ENCODE measurements at regions not wholly inside any gene's neighbourhood (a gene's known extent, or its start where the extent isn't known, plus 50 kb on each side); places are given as distances from the start of the nearest gene placed in this dataset.
"Not testable (repeated sequence)": the region's sequence is repeated elsewhere in the genome, so short reads cannot be mapped to it uniquely, and the experiment has no call there.

DNA sequence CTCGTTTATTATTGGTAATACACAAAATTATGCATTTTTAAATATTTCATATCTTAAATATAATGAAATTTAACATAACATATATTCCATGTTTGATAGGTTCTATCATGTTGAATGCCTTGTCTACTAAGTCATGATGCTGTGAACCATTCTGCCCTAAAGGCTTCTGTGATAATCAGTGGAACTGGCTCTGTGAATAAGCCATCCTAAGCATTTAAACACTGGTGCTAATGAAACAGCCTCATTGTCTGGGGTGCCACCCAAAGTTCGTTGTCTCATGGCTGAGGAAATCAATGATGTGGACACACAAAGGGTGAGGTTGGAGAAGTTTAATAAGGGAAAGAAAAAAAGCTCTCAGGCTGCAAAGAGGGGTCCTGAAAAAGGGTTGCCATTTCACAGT, 264.7 kb upstream of the ZRANB2 start:
- H3K27ac ChIP-seq = no peak overlapping the region
- DNase-seq (ENCODE audit: low read depth, low spot score) = no peak

DNA sequence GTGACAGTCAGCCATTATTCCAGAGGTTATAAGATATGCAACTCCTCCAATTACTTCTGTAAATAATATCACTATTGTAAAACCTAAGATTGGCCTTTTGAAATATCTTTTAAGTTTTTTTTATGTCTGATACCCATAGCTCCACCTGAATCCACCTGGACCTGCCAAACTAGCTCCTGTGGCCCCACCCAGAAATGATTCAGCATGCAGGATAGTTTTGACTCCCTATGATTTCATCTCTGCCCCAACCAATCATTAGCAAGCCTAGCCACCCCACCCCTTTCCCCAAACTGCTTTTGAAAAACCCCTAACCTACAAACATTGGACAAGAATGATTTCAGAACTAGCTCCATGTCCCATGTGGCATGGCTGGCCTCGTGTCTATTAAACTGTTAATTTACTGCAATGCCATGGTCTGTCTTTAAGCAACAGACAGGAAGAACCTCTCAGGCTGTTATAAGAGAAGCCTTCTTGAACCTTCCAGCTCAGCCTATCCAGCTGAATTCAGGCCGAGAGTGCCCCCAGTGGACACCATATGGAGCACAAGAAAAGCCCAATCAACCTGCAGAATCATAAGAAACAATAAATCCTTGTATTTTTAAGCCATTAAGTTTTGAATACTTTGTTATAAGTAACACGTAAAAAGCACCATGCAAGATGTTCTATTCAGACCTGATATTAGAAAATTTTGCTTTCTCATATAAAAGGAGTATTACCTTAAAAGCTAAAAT, 263.0 kb upstream of the ZRANB2 start:
- peak; percentile 33 for DNase-seq (ENCODE audit: low read depth, low spot score)
- H3K27ac ChIP-seq = no peak overlapping the region

GRCh38 chr1:71339238-71339637, 258.4 kb upstream of the ZRANB2 start:
- H3K27ac ChIP-seq = no peak overlapping the region
- no peak for DNase-seq (ENCODE audit: low read depth, low spot score)

DNA sequence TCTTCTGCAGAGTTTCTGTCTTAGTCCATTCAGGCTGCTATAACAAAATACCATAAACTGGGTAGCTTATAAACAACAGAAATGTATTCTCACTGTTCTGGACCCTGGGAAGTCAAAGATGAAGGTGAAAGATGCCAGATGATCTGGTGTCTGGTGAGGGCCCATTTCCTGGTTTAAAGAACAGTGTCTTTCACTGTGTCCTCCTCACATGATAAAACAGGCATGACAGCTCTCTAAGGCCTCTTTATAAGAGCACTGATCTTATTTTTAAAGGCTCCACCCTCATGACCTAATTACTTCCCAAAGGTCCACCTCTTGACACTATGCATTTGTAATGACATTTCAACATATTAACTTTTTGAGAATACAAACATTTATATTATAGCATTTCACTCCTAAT, 250.2 kb upstream of the ZRANB2 start:
- DNase-seq (ENCODE audit: low read depth, low spot score) = no peak
- no peak overlapping the region for H3K27ac ChIP-seq

GRCh38 chr1:71324671-71325267, 243.9 kb upstream of the ZRANB2 start:
- H3K27ac ChIP-seq = no peak overlapping the region
- no peak for DNase-seq (ENCODE audit: low read depth, low spot score)

DNA sequence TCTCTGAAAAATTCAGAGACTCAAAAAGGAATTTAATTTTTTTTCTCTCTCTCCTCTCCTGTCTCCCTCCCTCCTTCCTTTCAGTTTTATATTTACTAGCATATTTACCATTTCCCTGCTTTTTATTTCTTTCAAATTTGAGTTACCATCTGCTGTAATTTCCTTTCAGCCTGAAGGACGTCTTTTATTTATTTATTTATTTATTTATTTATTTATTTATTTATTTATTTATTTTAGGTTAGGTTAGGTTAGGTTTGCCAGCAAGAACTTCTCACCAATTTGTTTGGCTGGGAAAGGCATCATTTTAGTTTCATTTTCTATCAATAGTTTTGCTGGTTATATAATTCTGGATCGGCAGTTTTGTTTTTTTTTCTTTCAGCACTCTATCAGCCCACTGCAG, 231.7 kb upstream of the ZRANB2 start:
- H3K27ac ChIP-seq = no peak overlapping the region
- DNase-seq (ENCODE audit: low read depth, low spot score) = no peak

DNA sequence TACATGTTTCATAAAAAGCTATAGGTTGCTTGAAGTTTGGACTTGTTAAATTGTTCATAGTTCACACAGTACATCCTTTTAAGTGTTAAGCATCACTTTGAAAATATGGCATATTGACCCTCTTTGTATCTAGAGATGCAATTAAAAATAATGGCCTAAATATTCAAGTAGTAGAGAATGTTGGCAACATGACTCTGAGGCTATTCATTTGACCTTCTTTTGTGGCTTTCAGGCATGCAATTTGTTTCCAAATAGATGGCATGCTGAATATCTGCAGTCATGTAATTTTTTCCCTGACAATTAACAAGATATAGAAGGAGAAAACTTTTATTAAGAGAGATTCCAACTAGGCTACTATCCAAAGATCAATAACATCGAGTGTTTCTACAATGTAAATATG, 230.5 kb upstream of the ZRANB2 start:
- DNase-seq (ENCODE audit: low read depth, low spot score) = no peak
- no peak overlapping the region for H3K27ac ChIP-seq

GRCh38 chr1:71307451-71307850, 226.6 kb upstream of the ZRANB2 start:
- no peak overlapping the region for H3K27ac ChIP-seq

GRCh38 chr1:71304125-71304524, 223.3 kb upstream of the ZRANB2 start:
- DNase-seq (ENCODE audit: low read depth, low spot score) = no peak
- H3K27ac ChIP-seq = peak overlapping the region; percentile 20

More at GRCh38 chr1:71307451-71307850, 226.6 kb upstream of the ZRANB2 start:
- peak; percentile 26 for DNase-seq (ENCODE audit: low read depth, low spot score)

DNA sequence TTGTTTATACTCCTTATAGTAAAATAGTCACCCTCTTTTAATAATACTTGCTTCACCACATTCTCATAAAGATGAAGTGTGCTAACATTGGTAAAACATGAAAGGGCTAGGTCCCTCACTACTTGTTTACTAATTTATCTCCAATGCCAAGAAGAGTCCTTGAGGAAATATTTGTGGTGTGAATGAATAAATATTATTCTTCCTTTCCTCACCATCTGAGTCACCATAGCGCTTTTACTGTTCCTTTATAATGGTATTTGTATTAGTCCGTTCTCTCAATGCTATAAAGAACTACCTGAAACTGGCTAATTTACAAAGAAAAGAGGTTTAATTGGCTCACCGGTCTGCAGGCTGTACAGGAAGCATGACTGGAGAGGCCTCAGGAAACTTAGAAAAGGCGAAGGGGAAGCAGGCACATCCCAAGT, 222.8 kb upstream of the ZRANB2 start:
- DNase-seq (ENCODE audit: low read depth, low spot score) = peak; percentile 55
- peak overlapping the region; percentile 20 for H3K27ac ChIP-seq

DNA sequence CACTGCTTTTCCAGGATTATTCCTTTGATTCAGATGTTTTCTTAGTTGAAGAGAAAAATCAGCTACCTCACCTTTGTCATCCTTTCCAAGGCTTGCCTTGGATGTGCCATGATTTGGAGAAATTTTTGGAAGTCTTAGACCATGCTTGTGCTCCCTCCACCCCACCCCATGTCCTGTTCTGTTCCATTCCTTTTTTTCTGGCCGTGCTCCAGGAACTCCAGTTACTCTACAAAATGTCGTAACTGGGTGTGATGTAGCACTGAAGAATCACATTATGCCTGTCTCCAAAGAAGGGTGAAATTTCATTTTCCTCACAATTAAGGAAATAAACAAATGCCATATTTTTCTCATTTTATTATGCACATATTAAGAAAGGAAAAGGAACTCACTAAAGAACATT, 217.8 kb upstream of the ZRANB2 start:
- no peak overlapping the region for H3K27ac ChIP-seq
- DNase-seq (ENCODE audit: low read depth, low spot score) = no peak

DNA sequence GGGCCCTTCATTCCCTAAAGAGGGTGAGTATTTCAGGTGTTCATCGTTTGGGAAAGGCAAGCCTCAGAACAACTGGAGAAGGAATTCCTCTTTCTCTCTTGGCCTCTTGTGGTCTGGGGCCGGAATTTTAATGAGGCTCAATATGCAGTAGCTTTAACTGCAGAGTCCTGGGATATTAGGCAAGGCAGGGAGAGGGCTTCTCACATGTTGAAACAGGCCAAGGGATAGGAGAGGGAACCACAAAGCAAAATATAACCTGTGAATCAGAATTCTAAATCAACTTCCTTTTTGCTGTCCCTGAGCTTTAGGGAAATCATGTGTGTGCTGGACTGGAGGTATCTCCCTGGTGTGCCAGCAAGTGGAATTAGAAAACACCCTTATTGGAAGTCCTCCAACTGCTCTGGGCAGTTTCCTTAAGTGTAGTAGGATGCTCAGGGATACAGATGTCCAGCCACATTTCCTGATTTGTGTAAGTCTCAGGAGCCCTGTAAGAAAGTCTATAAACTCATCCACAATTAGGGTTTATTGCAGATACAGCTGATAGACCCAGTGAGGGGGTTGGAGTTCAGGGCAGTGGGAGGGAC, 215.8 kb upstream of the ZRANB2 start:
- H3K27ac ChIP-seq = no peak overlapping the region
- DNase-seq (ENCODE audit: low read depth, low spot score) = no peak

- no peak for DNase-seq (ENCODE audit: low read depth, low spot score)
- H3K27ac ChIP-seq = no peak overlapping the region
These were observed 214.5 kb upstream of the ZRANB2 start for GRCh38 chr1:71295350-71295749.

DNA sequence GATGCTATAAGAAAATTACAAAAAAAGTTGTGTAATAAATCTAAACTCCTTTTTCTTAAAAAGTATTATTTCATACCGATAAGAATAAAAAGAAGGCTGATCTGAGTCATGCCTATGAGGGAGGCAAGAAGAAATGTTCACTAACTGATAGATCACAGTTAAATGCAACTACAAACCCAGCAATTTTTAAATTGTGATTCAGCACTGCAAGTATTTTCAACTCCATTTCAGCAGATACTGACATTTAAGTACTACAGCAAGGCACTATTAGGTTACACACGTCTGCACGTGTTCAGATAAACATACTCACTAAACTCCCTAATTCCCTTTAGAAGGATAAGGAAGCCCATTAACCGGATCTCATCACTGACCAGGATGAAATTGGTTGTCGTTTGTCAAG, 213.3 kb upstream of the ZRANB2 start:
- DNase-seq (ENCODE audit: low read depth, low spot score) = no peak
- H3K27ac ChIP-seq = no peak overlapping the region

GRCh38 chr1:71292203-71292602, 211.4 kb upstream of the ZRANB2 start:
- no peak for DNase-seq (ENCODE audit: low read depth, low spot score)
- H3K27ac ChIP-seq = no peak overlapping the region

- not testable (repeated sequence) for DNase-seq (ENCODE audit: low read depth, low spot score); H3K27ac ChIP-seq
These were observed 209.8 kb upstream of the ZRANB2 start for GRCh38 chr1:71290506-71291237.

- peak overlapping the region; percentile 39 for H3K27ac ChIP-seq
- DNase-seq (ENCODE audit: low read depth, low spot score) = peak; percentile 60
These were observed 204.7 kb upstream of the ZRANB2 start for GRCh38 chr1:71285529-71285928.

- no peak for DNase-seq (ENCODE audit: low read depth, low spot score)
- H3K27ac ChIP-seq = no peak overlapping the region
These were observed 195.6 kb upstream of the ZRANB2 start for GRCh38 chr1:71276466-71276865.

- H3K27ac ChIP-seq = no peak overlapping the region
- DNase-seq (ENCODE audit: low read depth, low spot score) = no peak
These were observed 192.5 kb upstream of the ZRANB2 start for GRCh38 chr1:71273334-71273733.

- H3K27ac ChIP-seq = no peak overlapping the region
- DNase-seq (ENCODE audit: low read depth, low spot score) = no peak
These were observed 189.6 kb upstream of the ZRANB2 start for GRCh38 chr1:71270394-71270915.

GRCh38 chr1:71269818-71270217, 189.0 kb upstream of the ZRANB2 start:
- no peak for DNase-seq (ENCODE audit: low read depth, low spot score)
- no peak overlapping the region for H3K27ac ChIP-seq

All from epithelial cell of prostate (primary cell).